Transverse colon (tissue), 4 donors: ENCODE measurements at regions not wholly inside any gene's neighbourhood (a gene's known extent, or its start where the extent isn't known, plus 50 kb on each side); places are given as distances from the start of the nearest gene placed in this dataset.

Experiments used
- DNase-seq: peaks from one replicate; pipeline ENCODE4 v3.0.0-alpha.2; 2019
- H3K27ac ChIP-seq, 4 donors: fragments of 200-600 bp; sonication (generic); 2 replicates each; pipeline ENCODE4 v1.5.1; 2016 to 2018; ENCODE audit warnings: inconsistent platforms in 4 of 4
- H3K27me3 ChIP-seq: fragments of 200-600 bp; sonication (generic); 2 replicates; pipeline ENCODE4 v1.5.1; 2017; ENCODE audit warnings: inconsistent platforms
- H3K36me3 ChIP-seq, 4 donors: fragments of 200-600 bp; sonication (generic); 2 replicates each; pipeline ENCODE4 v1.5.1; 2017 to 2019; ENCODE audit warnings: inconsistent platforms in 4 of 4
- H3K4me1 ChIP-seq, 4 donors: fragments of 200-600 bp; sonication (generic); 2 replicates each; pipeline ENCODE4 v1.5.1; 2017 to 2020; ENCODE audit warnings: inconsistent platforms in 4 of 4
- H3K4me3 ChIP-seq, 4 donors: fragments of 200-600 bp; sonication (generic); 1 replicate in 1 of 4; 2 replicates in 3 of 4; pipeline versions ENCODE4 v1.5.1 to v1.6.1; 2017 to 2019; ENCODE audit warnings: inconsistent platforms in 4 of 4
- H3K9me3 ChIP-seq, 2 donors: fragments of 200-600 bp; sonication (generic); 2 replicates each; pipeline ENCODE4 v1.5.1; 2017 to 2019; ENCODE audit warnings: inconsistent platforms in 2 of 2
- EP300 ChIP-seq: sonication (generic); formaldehyde crosslinking; IDR thresholded peaks from one replicate; pipeline ENCODE4 v1.6.1; 2017; ENCODE audit warnings: antibody characterized with exemption, low read depth
- POLR2A ChIP-seq: fragments of 450-650 bp; IDR thresholded peaks from one replicate; pipeline ENCODE4 v1.6.1; 2016; ENCODE audit warnings: antibody characterized with exemption, mild to moderate bottlenecking, moderate library complexity
- POLR2AphosphoS5 ChIP-seq, 3 donors: sonication (generic); formaldehyde crosslinking; IDR thresholded peaks; one replicate each; pipeline ENCODE4 v1.6.1; 2016; ENCODE audit warnings: antibody characterized with exemption in 3 of 3
- WGBS, 2 donors: methylation state at CpG; one replicate each; pipeline ENCODE4 v1.1.5; 2018; ENCODE audit warnings: low coverage in 1 of 2; 5-methylcytosine and 5-hydroxymethylcytosine counted together
- in situ Hi-C, 4 donors: fragments of 200-750 bp; cut with MboI; loops; one replicate each; pipeline versions ENCODE4 v1.15.0 to v1.15.1; 2017; ENCODE audit warnings: low sequenced_read_pairs in 3 of 4, low pct_ligation_motif_present in 1 of 4, low pct_unique_long_range_greater_than_20kb in 1 of 4
- intact Hi-C: fragments of 100-400 bp; cut with DNase I; formaldehyde crosslinking; loops from one replicate; pipeline ENCODE4 v1.15.1; 2023; ENCODE audit warnings: low total_unique reads
- TF ChIP-seq, protein P1 (sequence below), 5 experiments: fragments of 200-600 bp in 3 of 5; fragments of 450-650 bp in 2 of 5; sonication (generic) in 3 of 5; IDR thresholded peaks; 1 replicate in 2 of 5; 2 replicates in 3 of 5; pipeline ENCODE4 v1.5.1; 2016 to 2017; ENCODE audit warnings: antibody characterized with exemption in 5 of 5, inconsistent platforms in 3 of 5, mild to moderate bottlenecking in 2 of 5, moderate library complexity in 1 of 5

DNA sequence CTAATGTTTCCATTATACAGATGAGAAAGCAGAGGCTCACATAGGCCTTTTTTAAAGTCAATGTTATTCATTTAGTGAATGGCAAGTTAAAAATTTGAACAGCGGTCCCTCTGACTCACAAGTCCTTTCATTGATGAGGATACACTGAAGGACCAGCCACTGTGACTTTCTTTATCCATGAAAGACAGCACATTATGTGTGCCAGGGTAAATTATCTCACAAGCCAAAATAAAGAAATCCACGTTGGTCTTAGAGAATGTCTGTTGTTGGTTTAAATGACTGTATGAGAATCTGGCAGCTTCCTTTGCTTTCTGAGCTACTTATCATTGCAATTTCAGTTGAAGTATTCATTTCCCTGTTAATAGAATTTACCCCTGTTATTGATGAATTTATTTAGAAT lies 485.1 kb downstream of the TBL1XR1 start:
- Histone ChIP-seq H3K4me3 (no peak overlapping the region), H3K27me3 (no peaks in the 10 kb centered on the region), H3K9me3 (no peaks in the 10 kb centered on the region), H3K27ac (no peak overlapping the region), H3K4me1 (no peaks in the 10 kb centered on the region), H3K36me3 (no peaks in the 10 kb centered on the region)
- TF ChIP-seq EP300, result no peak
- TF ChIP-seq, protein P1, sequence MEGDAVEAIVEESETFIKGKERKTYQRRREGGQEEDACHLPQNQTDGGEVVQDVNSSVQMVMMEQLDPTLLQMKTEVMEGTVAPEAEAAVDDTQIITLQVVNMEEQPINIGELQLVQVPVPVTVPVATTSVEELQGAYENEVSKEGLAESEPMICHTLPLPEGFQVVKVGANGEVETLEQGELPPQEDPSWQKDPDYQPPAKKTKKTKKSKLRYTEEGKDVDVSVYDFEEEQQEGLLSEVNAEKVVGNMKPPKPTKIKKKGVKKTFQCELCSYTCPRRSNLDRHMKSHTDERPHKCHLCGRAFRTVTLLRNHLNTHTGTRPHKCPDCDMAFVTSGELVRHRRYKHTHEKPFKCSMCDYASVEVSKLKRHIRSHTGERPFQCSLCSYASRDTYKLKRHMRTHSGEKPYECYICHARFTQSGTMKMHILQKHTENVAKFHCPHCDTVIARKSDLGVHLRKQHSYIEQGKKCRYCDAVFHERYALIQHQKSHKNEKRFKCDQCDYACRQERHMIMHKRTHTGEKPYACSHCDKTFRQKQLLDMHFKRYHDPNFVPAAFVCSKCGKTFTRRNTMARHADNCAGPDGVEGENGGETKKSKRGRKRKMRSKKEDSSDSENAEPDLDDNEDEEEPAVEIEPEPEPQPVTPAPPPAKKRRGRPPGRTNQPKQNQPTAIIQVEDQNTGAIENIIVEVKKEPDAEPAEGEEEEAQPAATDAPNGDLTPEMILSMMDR (IDR thresholded peaks at IDR 0.05), result no peak
- no peak for TF ChIP-seq POLR2AphosphoS5 (IDR thresholded peaks at IDR 0.05)
- no peak for TF ChIP-seq POLR2A
- intact Hi-C loops, result no loop called here
- in situ Hi-C loops, result no loop called here
- 57 to 69% methylated on average over 2 of the region's 2 CpGs for WGBS, 2 donors
- DNase-seq, result no peak

DNA sequence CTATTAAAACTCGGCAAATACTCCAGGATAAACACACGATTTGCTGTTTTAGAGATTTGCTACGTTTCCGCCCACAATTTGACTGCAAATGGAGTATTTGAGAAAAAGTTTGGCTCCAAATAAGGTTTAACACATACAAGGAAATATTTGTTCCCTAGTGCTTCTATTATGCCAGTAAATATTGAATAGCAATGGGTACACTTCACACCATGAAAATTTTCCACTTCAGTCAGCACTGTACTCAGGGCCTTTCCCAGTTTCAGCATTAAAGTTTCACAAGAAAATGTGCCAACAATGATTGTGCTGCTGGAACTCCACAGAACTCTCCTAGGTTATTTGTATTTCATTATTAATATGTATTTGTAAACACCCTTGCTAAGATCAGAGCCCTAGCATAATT lies 498.0 kb downstream of the TBL1XR1 start:
- no peak for TF ChIP-seq POLR2A
- TF ChIP-seq, protein P1 (IDR thresholded peaks at IDR 0.05), result no peak
- TF ChIP-seq EP300, result no peak
- TF ChIP-seq POLR2AphosphoS5 (IDR thresholded peaks at IDR 0.05), result no peak
- Histone ChIP-seq H3K27me3 (no peaks in the 10 kb centered on the region), H3K9me3 (no peaks in the 10 kb centered on the region), H3K4me1 (no peaks in the 10 kb centered on the region), H3K4me3 (no peak overlapping the region), H3K27ac (no peak overlapping the region), H3K36me3 (no peaks in the 10 kb centered on the region)
- DNase-seq, result no peak
- intact Hi-C loops (no loop called here), in situ Hi-C loops (no loop called here)
- 52 to 77% methylated on average over 4 of the region's 4 CpGs for WGBS, 2 donors

DNA sequence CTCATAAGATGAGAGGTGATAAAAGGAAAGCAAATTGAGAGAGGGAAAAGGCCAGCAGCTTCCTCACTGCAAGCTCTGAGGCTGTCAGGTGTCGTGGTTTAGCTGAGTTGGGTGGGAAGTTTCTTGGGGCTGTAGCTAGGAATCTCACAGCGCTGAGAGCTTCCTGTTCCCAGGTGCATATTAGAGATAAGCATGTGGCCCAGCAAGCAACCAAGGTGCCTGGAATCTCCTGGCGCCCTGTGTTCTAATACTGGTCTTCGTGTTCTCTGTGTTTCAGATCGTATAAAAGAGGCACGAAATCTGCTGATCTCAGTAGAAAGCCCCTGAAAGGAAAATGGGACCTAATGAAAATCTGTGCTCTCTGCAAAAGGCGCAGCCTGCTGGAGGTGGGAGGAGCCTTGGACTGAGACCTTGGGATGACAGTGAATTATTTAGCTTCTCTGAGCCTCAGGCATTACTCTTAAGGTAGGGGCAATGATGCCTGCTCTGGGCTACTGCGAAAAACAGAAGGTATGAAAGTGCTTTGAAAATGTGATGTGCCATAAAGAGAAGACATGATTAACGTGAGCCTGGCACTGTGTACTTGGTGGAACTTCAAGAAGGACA lies 499.9 kb downstream of the TBL1XR1 start:
- H3K27me3 ChIP-seq, result no peaks in the 10 kb centered on the region
- TF ChIP-seq POLR2AphosphoS5 (IDR thresholded peaks at IDR 0.05) (no peak), EP300 (no peak), POLR2A (no peak)
- TF ChIP-seq, protein P1 (IDR thresholded peaks at IDR 0.05), result no peak
- no peak for DNase-seq
- no peak overlapping the region for H3K27ac ChIP-seq
- H3K36me3 ChIP-seq, result no peaks in the 10 kb centered on the region
- H3K4me1 ChIP-seq, result no peaks in the 10 kb centered on the region
- 50 to 57% methylated on average over 1 to 9 of the region's 9 CpGs for WGBS, 2 donors
- intact Hi-C loops (no loop called here), in situ Hi-C loops (no loop called here)
- H3K4me3 ChIP-seq, result no peak overlapping the region
- no peaks in the 10 kb centered on the region for H3K9me3 ChIP-seq

DNA sequence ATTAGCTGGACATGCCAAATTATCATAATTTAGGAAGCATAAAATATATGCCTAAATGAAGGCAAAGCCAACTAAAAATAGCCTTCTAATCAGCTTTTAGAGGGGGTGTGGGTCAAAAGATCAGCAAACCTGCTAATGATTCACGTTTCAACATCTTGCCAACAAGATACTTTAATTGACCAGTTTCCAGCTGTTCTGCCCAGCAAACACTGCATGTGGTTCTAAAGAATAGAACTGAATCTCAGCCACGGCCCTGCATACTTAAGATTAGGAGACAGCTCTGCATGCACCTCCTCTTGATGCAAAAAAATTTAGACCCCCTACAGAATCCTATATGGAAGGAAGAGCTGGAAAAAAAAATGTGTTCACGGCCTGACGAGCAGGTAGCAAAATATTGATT lies 500.5 kb downstream of the TBL1XR1 start:
- TF ChIP-seq POLR2A (no peak), EP300 (no peak), POLR2AphosphoS5 (IDR thresholded peaks at IDR 0.05) (no peak)
- TF ChIP-seq, protein P1 (IDR thresholded peaks at IDR 0.05), result no peak
- H3K27ac ChIP-seq, result no peak overlapping the region

More for the DNA sequence above, 500.5 kb downstream of the TBL1XR1 start:
- no peaks in the 10 kb centered on the region for H3K27me3 ChIP-seq
- in situ Hi-C loops (no loop called here), intact Hi-C loops (no loop called here)
- 40 to 62% methylated on average over 4 of the region's 4 CpGs for WGBS, 2 donors
- no peaks in the 10 kb centered on the region for H3K36me3 ChIP-seq
- no peaks in the 10 kb centered on the region for H3K4me1 ChIP-seq
- H3K4me3 ChIP-seq, result no peak overlapping the region
- H3K9me3 ChIP-seq, result no peaks in the 10 kb centered on the region
- DNase-seq, result no peak
